HL-60 (cell line): ENCODE measurements at regions not wholly inside any gene's neighbourhood (a gene's known extent, or its start where the extent isn't known, plus 50 kb on each side); places are given as distances from the start of the nearest gene placed in this dataset.

ENCODE experiments used
- DNase-seq, 2 experiments: peaks; one replicate each; pipeline ENCODE4 v3.0.0-alpha.2; 2010 to 2020; ENCODE audit warnings: low read depth in 1 of 2, low spot score in 1 of 2
- H3K27ac ChIP-seq: fragments of 250-450 bp; sonication (Bioruptor Pico); replicated peaks from 2 replicates; pipeline ENCODE4 v1.5.1; 2020; ENCODE audit warnings: mild to moderate bottlenecking, moderate library complexity
- H3K27me3 ChIP-seq: fragments of 250-450 bp; sonication (Bioruptor Pico); 2 replicates; pipeline ENCODE4 v1.5.1; 2021; ENCODE audit warnings: mild to moderate bottlenecking, moderate library complexity; ENCODE audit not compliant: insufficient read depth, poor library complexity, severe bottlenecking
- H3K4me3 ChIP-seq: replicated peaks from 2 replicates; pipeline ENCODE4 v1.5.1; 2011; ENCODE audit warnings: mild to moderate bottlenecking, control low read depth, low read length; ENCODE audit not compliant: insufficient read depth
- CTCF ChIP-seq: IDR thresholded peaks from one replicate; pipeline ENCODE4 v1.5.1; 2011; ENCODE audit warnings: low read length, control low read depth, inconsistent platforms; ENCODE audit not compliant: insufficient read depth
- GABPA ChIP-seq: IDR thresholded peaks from 2 replicates; pipeline ENCODE4 v1.6.1; 2012; ENCODE audit warnings: low read depth
- POLR2AphosphoS5 ChIP-seq: IDR thresholded peaks from 2 replicates; pipeline ENCODE4 v1.6.1; 2012; ENCODE audit warnings: low read depth
- REST ChIP-seq: IDR thresholded peaks from 2 replicates; pipeline ENCODE4 v1.6.1; 2012; ENCODE audit warnings: low read depth; ENCODE audit not compliant: insufficient replicate concordance
- SPI1 ChIP-seq: IDR thresholded peaks from 2 replicates; pipeline ENCODE4 v1.6.1; 2012; ENCODE audit warnings: low read depth, mild to moderate bottlenecking, borderline replicate concordance

GRCh38 chr13:55669051-55669450 lies 1471.7 kb upstream of the PRR20A start:
- Histone ChIP-seq H3K27ac (no peak overlapping the region), H3K27me3 (no peaks in the 10 kb centered on the region), H3K4me3 (no peak overlapping the region)
- TF ChIP-seq GABPA (no peak), POLR2AphosphoS5 (no peak), REST (no peak), CTCF (no peak)
- no peak for DNase-seq

- Histone ChIP-seq H3K4me3 (no peak overlapping the region), H3K27ac (no peak overlapping the region), H3K27me3 (no peaks in the 10 kb centered on the region)
- DNase-seq, result no peak
- no peak for TF ChIP-seq SPI1
- TF ChIP-seq CTCF, result no peak
- no peak for TF ChIP-seq POLR2AphosphoS5
- TF ChIP-seq REST, result no peak
- TF ChIP-seq GABPA, result no peak
These were observed 1466.8 kb upstream of the PRR20A start for GRCh38 chr13:55673910-55674309.

- TF ChIP-seq SPI1 (no peak), GABPA (no peak), REST (no peak), POLR2AphosphoS5 (no peak)
- DNase-seq, result no peak
- Histone ChIP-seq H3K27ac (no peak overlapping the region), H3K27me3 (no peaks in the 10 kb centered on the region), H3K4me3 (no peak overlapping the region)
These were observed 1457.9 kb upstream of the PRR20A start for GRCh38 chr13:55682776-55683175.

- Histone ChIP-seq H3K4me3 (no peak overlapping the region), H3K27ac (no peak overlapping the region), H3K27me3 (no peaks in the 10 kb centered on the region)
- no peak for DNase-seq
- no peak for TF ChIP-seq SPI1
- TF ChIP-seq REST, result no peak
- TF ChIP-seq CTCF, result no peak
- no peak for TF ChIP-seq GABPA
- TF ChIP-seq POLR2AphosphoS5, result no peak
These were observed 1435.2 kb upstream of the PRR20A start for GRCh38 chr13:55705526-55705925.
